GM19025 (cell line): ENCODE measurements at regions not wholly inside any gene's neighbourhood (a gene's known extent, or its start where the extent isn't known, plus 50 kb on each side); places are given as distances from the start of the nearest gene placed in this dataset.

Source experiments
- ATAC-seq: cut with Tn5 transposase; IDR thresholded peaks from one replicate; pipeline ENCODE4 v1.9.1; 2021; ENCODE audit warnings: mild to moderate bottlenecking, low read depth, moderate library complexity; ENCODE audit not compliant: unreplicated experiment

- ATAC-seq, result no peak
These were observed 50.3 kb upstream of the TCF12 start for GRCh38 chr15:56868170-56868569.

- no peak for ATAC-seq
These were observed 51.6 kb upstream of the TCF12 start for GRCh38 chr15:56866803-56867202.

GRCh38 chr15:56857828-56858227, 60.6 kb upstream of the TCF12 start:
- no peak for ATAC-seq

- no peak for ATAC-seq
These were observed 61.5 kb upstream of the TCF12 start for GRCh38 chr15:56856934-56857333.

- no peak for ATAC-seq
These were observed 73.6 kb upstream of the TCF12 start for GRCh38 chr15:56844892-56845291.

GRCh38 chr15:56844471-56844870, 74.0 kb upstream of the TCF12 start:
- ATAC-seq, result no peak

GRCh38 chr15:56839641-56840040, 78.8 kb upstream of the TCF12 start:
- ATAC-seq, result no peak

- no peak for ATAC-seq
These were observed 79.3 kb upstream of the TCF12 start for GRCh38 chr15:56839099-56839498.

- ATAC-seq, result no peak
These were observed 80.4 kb upstream of the TCF12 start for GRCh38 chr15:56838085-56838484.

- no peak for ATAC-seq
These were observed 81.2 kb upstream of the TCF12 start for GRCh38 chr15:56837273-56837672.

GRCh38 chr15:56835718-56836171, 82.7 kb upstream of the TCF12 start:
- ATAC-seq, result no peak

GRCh38 chr15:56832125-56832524, 86.3 kb upstream of the TCF12 start:
- no peak for ATAC-seq

- ATAC-seq, result no peak
These were observed 86.9 kb upstream of the TCF12 start for GRCh38 chr15:56831467-56832005.

- no peak for ATAC-seq
These were observed 90.9 kb upstream of the ZNF280D start for GRCh38 chr15:56824175-56824574.

GRCh38 chr15:56821721-56822425, 88.6 kb upstream of the ZNF280D start:
- peak; percentile 80 for ATAC-seq

- ATAC-seq, result no peak
These were observed 87.0 kb upstream of the ZNF280D start for GRCh38 chr15:56820333-56820732.

- no peak for ATAC-seq
These were observed 84.2 kb upstream of the ZNF280D start for GRCh38 chr15:56817321-56818080.

GRCh38 chr15:56816781-56817180, 83.5 kb upstream of the ZNF280D start:
- ATAC-seq, result no peak

- no peak for ATAC-seq
These were observed 81.9 kb upstream of the ZNF280D start for GRCh38 chr15:56815247-56815646.

GRCh38 chr15:56814429-56814828, 81.1 kb upstream of the ZNF280D start:
- no peak for ATAC-seq

- ATAC-seq, result no peak
These were observed 80.7 kb upstream of the ZNF280D start for GRCh38 chr15:56813995-56814394.

GRCh38 chr15:56812961-56813360, 79.7 kb upstream of the ZNF280D start:
- ATAC-seq, result no peak
